Neural cell (in vitro differentiated cells): ENCODE measurements at regions not wholly inside any gene's neighbourhood (a gene's known extent, or its start where the extent isn't known, plus 50 kb on each side); places are given as distances from the start of the nearest gene placed in this dataset.

ENCODE experiments used
- H2AFZ ChIP-seq: fragments of 200-600, 300-800 bp; sonication (generic), shearing (Covaris generic); 2 replicates; pipeline ENCODE4 v1.6.0; 2014; ENCODE audit warnings: low read depth, mild to moderate bottlenecking, antibody characterized with exemption, low read length, moderate library complexity
- H3F3A ChIP-seq: fragments of 200-600 bp; shearing (Covaris generic); 2 replicates; pipeline ENCODE4 v1.6.1; 2016; ENCODE audit warnings: mild to moderate bottlenecking, moderate library complexity, mixed read lengths, antibody characterized with exemption, low read length; ENCODE audit not compliant: insufficient read depth, poor library complexity, severe bottlenecking
- H3K27ac ChIP-seq: fragments of 200-600, 300-800 bp; sonication (generic), shearing (Covaris generic); 2 replicates; pipeline ENCODE4 v1.5.1; 2014; ENCODE audit warnings: mild to moderate bottlenecking, low read length, moderate library complexity
- H3K27me3 ChIP-seq: fragments of 300-800, 200-600 bp; sonication (generic), shearing (Covaris generic); 2 replicates; pipeline ENCODE4 v1.6.0; 2014; ENCODE audit warnings: mild to moderate bottlenecking, low read depth, low read length, moderate library complexity; ENCODE audit not compliant: insufficient read depth
- H3K36me3 ChIP-seq: fragments of 300-800, 200-600 bp; sonication (generic), shearing (Covaris generic); 2 replicates; pipeline ENCODE4 v1.5.1; 2014; ENCODE audit warnings: mild to moderate bottlenecking, antibody characterized with exemption, low read length, moderate library complexity; ENCODE audit not compliant: insufficient read depth
- H3K4me2 ChIP-seq: fragments of 300-800, 200-600 bp; sonication (generic), shearing (Covaris generic); 2 replicates; pipeline ENCODE4 v1.6.0; 2014; ENCODE audit warnings: mild to moderate bottlenecking, low read length
- H3K4me3 ChIP-seq: fragments of 300-800, 200-600 bp; sonication (generic), shearing (Covaris generic); 2 replicates; pipeline ENCODE4 v1.5.1; 2014; ENCODE audit warnings: mild to moderate bottlenecking, low read length, moderate library complexity
- H3K79me2 ChIP-seq: fragments of 200-600 bp; shearing (Covaris generic); replicated peaks from 2 replicates; pipeline ENCODE4 v1.6.0; 2014; ENCODE audit warnings: mild to moderate bottlenecking, low read length, moderate library complexity; ENCODE audit not compliant: insufficient read depth
- H3K9ac ChIP-seq: fragments of 300-800, 200-600 bp; sonication (generic), shearing (Covaris generic); 2 replicates; pipeline ENCODE4 v1.6.1; 2016; ENCODE audit warnings: mild to moderate bottlenecking, low read length, mixed read lengths
- H3K9me2 ChIP-seq: fragments of 200-600 bp; shearing (Covaris generic); 2 replicates; pipeline ENCODE4 v1.6.1; 2016; ENCODE audit warnings: mild to moderate bottlenecking, low read length, mixed read lengths; ENCODE audit not compliant: insufficient read depth
- H3K9me3 ChIP-seq: fragments of 200-600, 300-800 bp; sonication (generic), shearing (Covaris generic); 2 replicates; pipeline ENCODE4 v1.6.1; 2016; ENCODE audit warnings: mild to moderate bottlenecking, mixed run types, low read length, moderate library complexity, mixed read lengths
- H4K20me1 ChIP-seq: fragments of 200-600 bp; shearing (Covaris generic); 2 replicates; pipeline ENCODE4 v1.6.1; 2016; ENCODE audit warnings: mild to moderate bottlenecking, mixed run types; ENCODE audit not compliant: insufficient read depth
- CTCF ChIP-seq: fragments of 450-650 bp; IDR thresholded peaks from 2 replicates; pipeline ENCODE4 v1.5.1; 2014; ENCODE audit warnings: antibody characterized with exemption, mild to moderate bottlenecking, moderate library complexity; ENCODE audit not compliant: poor library complexity, severe bottlenecking
- EP300 ChIP-seq: fragments of 450-650 bp; conservative IDR thresholded peaks from 2 replicates; pipeline ENCODE4 v1.6.1; 2014; ENCODE audit warnings: antibody characterized with exemption, mild to moderate bottlenecking, moderate library complexity; ENCODE audit not compliant: poor library complexity, severe bottlenecking
- EZH2 ChIP-seq: fragments of 200-600, 300-800 bp; shearing (Covaris generic), sonication (generic); IDR thresholded peaks from 2 replicates; pipeline ENCODE4 v1.6.1; 2014; ENCODE audit warnings: antibody characterized with exemption, low read length, borderline replicate concordance, mild to moderate bottlenecking; ENCODE audit not compliant: insufficient read depth, poor library complexity, severe bottlenecking
- MXI1 ChIP-seq: fragments of 450-650 bp; conservative IDR thresholded peaks from 2 replicates; pipeline ENCODE4 v1.6.1; 2014; ENCODE audit warnings: antibody characterized with exemption, mild to moderate bottlenecking; ENCODE audit not compliant: poor library complexity, severe bottlenecking
- POLR2AphosphoS5 ChIP-seq: IDR thresholded peaks from 2 replicates; pipeline ENCODE4 v1.6.1; 2012
- RAD21 ChIP-seq: fragments of 450-650 bp; conservative IDR thresholded peaks from 2 replicates; pipeline ENCODE4 v1.6.1; 2014; ENCODE audit warnings: antibody characterized with exemption, mild to moderate bottlenecking, moderate library complexity
- SMC3 ChIP-seq: fragments of 450-650 bp; conservative IDR thresholded peaks from 2 replicates; pipeline ENCODE4 v1.6.1; 2014; ENCODE audit warnings: antibody characterized with exemption, mild to moderate bottlenecking, moderate library complexity; ENCODE audit not compliant: poor library complexity
- TAF1 ChIP-seq: IDR thresholded peaks from 2 replicates; pipeline ENCODE4 v1.6.1; 2012; ENCODE audit warnings: low read depth
- TF ChIP-seq, protein P1 (sequence below): IDR thresholded peaks from 2 replicates; pipeline ENCODE4 v1.6.1; 2012; ENCODE audit warnings: borderline replicate concordance

DNA sequence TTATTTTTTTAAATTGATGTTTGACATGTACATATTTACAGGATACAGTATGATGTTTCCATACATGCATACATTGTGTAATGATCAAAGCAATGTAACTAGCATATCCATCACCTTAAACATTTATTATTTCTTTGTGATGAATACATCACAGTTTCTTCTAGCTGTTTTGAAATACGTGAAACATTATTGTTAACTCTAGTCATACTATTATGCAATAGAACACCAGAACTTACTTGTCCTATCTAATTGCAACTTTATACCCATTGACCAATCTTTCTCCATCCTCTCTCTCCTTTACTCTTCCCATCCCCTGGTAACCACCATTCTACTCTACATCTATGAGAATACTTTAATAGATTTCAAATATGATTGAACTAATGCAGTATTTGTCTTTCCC lies 1942.7 kb downstream of the PCDH9 start:
- no peaks in the 10 kb centered on the region for H3K79me2 ChIP-seq
- H3K27ac ChIP-seq = no peak overlapping the region
- H3K4me2 ChIP-seq = no peak overlapping the region
- H3K27me3 ChIP-seq = no peaks in the 10 kb centered on the region
- no peaks in the 10 kb centered on the region for H3F3A ChIP-seq
- no peak overlapping the region for H3K4me3 ChIP-seq
- H4K20me1 ChIP-seq = no peaks in the 10 kb centered on the region
- no peak overlapping the region for H2AFZ ChIP-seq
- H3K9ac ChIP-seq = no peak overlapping the region
- H3K9me2 ChIP-seq = no peaks in the 10 kb centered on the region
- no peaks in the 10 kb centered on the region for H3K36me3 ChIP-seq
- no peaks in the 10 kb centered on the region for H3K9me3 ChIP-seq
- TF ChIP-seq, protein P1, sequence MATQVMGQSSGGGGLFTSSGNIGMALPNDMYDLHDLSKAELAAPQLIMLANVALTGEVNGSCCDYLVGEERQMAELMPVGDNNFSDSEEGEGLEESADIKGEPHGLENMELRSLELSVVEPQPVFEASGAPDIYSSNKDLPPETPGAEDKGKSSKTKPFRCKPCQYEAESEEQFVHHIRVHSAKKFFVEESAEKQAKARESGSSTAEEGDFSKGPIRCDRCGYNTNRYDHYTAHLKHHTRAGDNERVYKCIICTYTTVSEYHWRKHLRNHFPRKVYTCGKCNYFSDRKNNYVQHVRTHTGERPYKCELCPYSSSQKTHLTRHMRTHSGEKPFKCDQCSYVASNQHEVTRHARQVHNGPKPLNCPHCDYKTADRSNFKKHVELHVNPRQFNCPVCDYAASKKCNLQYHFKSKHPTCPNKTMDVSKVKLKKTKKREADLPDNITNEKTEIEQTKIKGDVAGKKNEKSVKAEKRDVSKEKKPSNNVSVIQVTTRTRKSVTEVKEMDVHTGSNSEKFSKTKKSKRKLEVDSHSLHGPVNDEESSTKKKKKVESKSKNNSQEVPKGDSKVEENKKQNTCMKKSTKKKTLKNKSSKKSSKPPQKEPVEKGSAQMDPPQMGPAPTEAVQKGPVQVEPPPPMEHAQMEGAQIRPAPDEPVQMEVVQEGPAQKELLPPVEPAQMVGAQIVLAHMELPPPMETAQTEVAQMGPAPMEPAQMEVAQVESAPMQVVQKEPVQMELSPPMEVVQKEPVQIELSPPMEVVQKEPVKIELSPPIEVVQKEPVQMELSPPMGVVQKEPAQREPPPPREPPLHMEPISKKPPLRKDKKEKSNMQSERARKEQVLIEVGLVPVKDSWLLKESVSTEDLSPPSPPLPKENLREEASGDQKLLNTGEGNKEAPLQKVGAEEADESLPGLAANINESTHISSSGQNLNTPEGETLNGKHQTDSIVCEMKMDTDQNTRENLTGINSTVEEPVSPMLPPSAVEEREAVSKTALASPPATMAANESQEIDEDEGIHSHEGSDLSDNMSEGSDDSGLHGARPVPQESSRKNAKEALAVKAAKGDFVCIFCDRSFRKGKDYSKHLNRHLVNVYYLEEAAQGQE = no peak
- TF ChIP-seq POLR2AphosphoS5 (no peak), TAF1 (no peak), SMC3 (no peak), RAD21 (no peak), MXI1 (no peak), EP300 (no peak), CTCF (no peak), EZH2 (no peak)

- Histone ChIP-seq H3K4me2 (no peak overlapping the region), H4K20me1 (no peaks in the 10 kb centered on the region), H3K36me3 (no peaks in the 10 kb centered on the region), H3K79me2 (no peaks in the 10 kb centered on the region), H3K9me2 (no peaks in the 10 kb centered on the region), H3K27me3 (no peaks in the 10 kb centered on the region), H3K4me3 (no peak overlapping the region), H3F3A (no peaks in the 10 kb centered on the region), H3K9me3 (no peaks in the 10 kb centered on the region), H3K9ac (no peak overlapping the region), H2AFZ (no peak overlapping the region), H3K27ac (no peak overlapping the region)
- TF ChIP-seq SMC3 (no peak), EP300 (no peak), MXI1 (no peak), RAD21 (no peak), CTCF (no peak), POLR2AphosphoS5 (no peak), EZH2 (no peak), TAF1 (no peak)
- TF ChIP-seq, protein P1 = no peak
These were observed 1954.1 kb downstream of the PCDH9 start for GRCh38 chr13:65275838-65276630.
